Upper lobe of left lung (tissue), 6 donors: ENCODE measurements at regions not wholly inside any gene's neighbourhood (a gene's known extent, or its start where the extent isn't known, plus 50 kb on each side); places are given as distances from the start of the nearest gene placed in this dataset.

Experiments used
- ATAC-seq, 2 donors: fragments of 200-7000 bp; cut with Tn5 transposase; one replicate each; pipeline ENCODE4 v1.9.1; 2022; ENCODE audit warnings: mild to moderate bottlenecking in 2 of 2, moderate library complexity in 2 of 2; ENCODE audit not compliant: low FRiP score in 2 of 2
- DNase-seq, 2 donors: peaks; one replicate each; pipeline ENCODE4 v3.0.0-alpha.2; 2019 to 2020
- H3K27ac ChIP-seq, 4 donors: fragments of 200-600 bp; sonication (generic); one replicate each; pipeline ENCODE4 v1.5.1; 2016 to 2019
- H3K27me3 ChIP-seq, 4 donors: fragments of 200-600 bp; sonication (generic); one replicate each; pipeline ENCODE4 v1.5.1; 2017 to 2019
- H3K36me3 ChIP-seq, 4 donors: fragments of 200-600 bp; sonication (generic); one replicate each; pipeline ENCODE4 v1.5.1; 2016 to 2019
- H3K4me1 ChIP-seq, 4 donors: fragments of 200-600 bp; sonication (generic); one replicate each; pipeline ENCODE4 v1.5.1; 2018 to 2019
- H3K4me3 ChIP-seq, 4 donors: fragments of 200-600 bp; sonication (generic); one replicate each; pipeline ENCODE4 v1.5.1; 2017 to 2019; ENCODE audit warnings: mild to moderate bottlenecking in 2 of 4, moderate library complexity in 1 of 4
- H3K9me3 ChIP-seq, 4 donors: fragments of 200-600 bp; sonication (generic); one replicate each; pipeline ENCODE4 v1.5.1; 2018 to 2019
- CTCF ChIP-seq, 6 experiments: fragments of 450-650 bp in 4 of 6; fragments of 200-600 bp in 2 of 6; sonication (generic) in 2 of 6; IDR thresholded peaks; one replicate each; pipeline ENCODE4 v1.5.1; 2016 to 2019; ENCODE audit warnings: antibody characterized with exemption in 6 of 6
- EP300 ChIP-seq, 4 donors: sonication (generic); formaldehyde crosslinking; IDR thresholded peaks; one replicate each; pipeline ENCODE4 v1.5.1; 2017; ENCODE audit warnings: antibody characterized with exemption in 4 of 4, control low read depth in 2 of 4
- POLR2A ChIP-seq, 4 donors: fragments of 450-650 bp; IDR thresholded peaks; one replicate each; pipeline ENCODE4 v1.5.1; 2016 to 2017; ENCODE audit warnings: antibody characterized with exemption in 4 of 4, mild to moderate bottlenecking in 2 of 4
- POLR2AphosphoS5 ChIP-seq, 2 donors: sonication (generic); formaldehyde crosslinking; IDR thresholded peaks; one replicate each; pipeline ENCODE4 v1.5.1; 2017; ENCODE audit warnings: antibody characterized with exemption in 2 of 2
- WGBS, 2 donors: methylation state at CpG; one replicate each; pipeline ENCODE4 v1.1.5; 2017 to 2018; 5-methylcytosine and 5-hydroxymethylcytosine counted together
- donor health status: DM: no; HTN: no; CAD: no; lungs with moderate emphysema.
- donor health status: DM: no; HTN: yes; CAD: no; lungs with severe emphysema.

- Histone ChIP-seq H3K4me3 (no peak overlapping the region), H3K4me1 (no peaks in the 10 kb centered on the region), H3K27ac (no peak overlapping the region), H3K36me3 (no peaks in the 10 kb centered on the region), H3K27me3 (no peaks in the 10 kb centered on the region), H3K9me3 (peaks cover 0 to 8% (median 0%) of the 10 kb centered on the region in 4 donors)
- ATAC-seq (no peak), DNase-seq (no peak)
- 91 to 92% methylated on average over 3 of the region's 3 CpGs for WGBS, 2 donors
- no peak for TF ChIP-seq EP300 (IDR thresholded peaks at IDR 0.05)
- no peak for TF ChIP-seq CTCF (IDR thresholded peaks at IDR 0.05)
- TF ChIP-seq POLR2A (IDR thresholded peaks at IDR 0.05): no peak
- no peak for TF ChIP-seq POLR2AphosphoS5 (IDR thresholded peaks at IDR 0.05)
Observed at GRCh38 chr13:37397535-37397934, 201.0 kb downstream of the POSTN start.

DNA sequence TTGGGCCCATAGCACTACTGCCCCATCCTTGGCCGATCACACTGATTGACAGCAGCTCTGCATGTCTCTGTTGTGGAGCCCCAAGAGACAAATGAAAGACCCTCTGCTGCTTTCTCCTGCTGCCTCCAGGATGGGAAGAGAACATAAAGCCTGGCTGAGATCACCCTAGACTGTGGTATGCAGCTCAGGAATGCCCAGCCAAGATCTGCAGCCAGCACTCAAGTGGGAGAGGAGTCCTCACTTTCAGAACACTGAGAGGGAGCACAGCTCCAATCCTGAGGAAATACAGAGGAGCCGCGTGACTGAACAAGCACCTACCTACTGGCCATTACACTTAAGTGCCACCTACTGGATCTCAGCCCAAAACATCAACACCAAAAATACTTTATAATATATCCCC is 203.0 kb downstream of the POSTN start:
- WGBS, 2 donors: 89 to 91% methylated on average over 2 to 3 of the region's 3 CpGs
- no peaks in the 10 kb centered on the region for H3K4me1 ChIP-seq
- DNase-seq (no peak), ATAC-seq (no peak)
- H3K9me3 ChIP-seq: peaks cover 0 to 8% (median 0%) of the 10 kb centered on the region in 4 donors
- TF ChIP-seq POLR2AphosphoS5 (IDR thresholded peaks at IDR 0.05) (no peak), POLR2A (IDR thresholded peaks at IDR 0.05) (no peak), EP300 (IDR thresholded peaks at IDR 0.05) (no peak), CTCF (IDR thresholded peaks at IDR 0.05) (no peak)
- H3K4me3 ChIP-seq: no peak overlapping the region
- H3K27me3 ChIP-seq: no peaks in the 10 kb centered on the region
- no peak overlapping the region for H3K27ac ChIP-seq
- H3K36me3 ChIP-seq: no peaks in the 10 kb centered on the region

- WGBS, 2 donors: 80 to 82% methylated on average over 3 of the region's 3 CpGs
- ATAC-seq (no peak), DNase-seq (no peak)
- Histone ChIP-seq H3K27ac (no peak overlapping the region), H3K4me3 (no peak overlapping the region), H3K36me3 (no peaks in the 10 kb centered on the region), H3K9me3 (peaks cover 0 to 8% (median 0%) of the 10 kb centered on the region in 4 donors), H3K27me3 (no peaks in the 10 kb centered on the region), H3K4me1 (no peaks in the 10 kb centered on the region)
- TF ChIP-seq EP300 (IDR thresholded peaks at IDR 0.05) (no peak), POLR2AphosphoS5 (IDR thresholded peaks at IDR 0.05) (no peak), POLR2A (IDR thresholded peaks at IDR 0.05) (no peak), CTCF (IDR thresholded peaks at IDR 0.05) (no peak)
Observed at GRCh38 chr13:37392389-37392788, 206.2 kb downstream of the POSTN start.

GRCh38 chr13:37390735-37391134 is 207.8 kb downstream of the POSTN start:
- WGBS, 2 donors: 68 to 81% methylated on average over 4 of the region's 4 CpGs
- Histone ChIP-seq H3K27me3 (no peaks in the 10 kb centered on the region), H3K27ac (no peak overlapping the region), H3K4me3 (no peak overlapping the region), H3K36me3 (no peaks in the 10 kb centered on the region), H3K9me3 (peaks cover 0 to 5% (median 0%) of the 10 kb centered on the region in 4 donors), H3K4me1 (no peaks in the 10 kb centered on the region)
- TF ChIP-seq CTCF (IDR thresholded peaks at IDR 0.05) (no peak), POLR2AphosphoS5 (IDR thresholded peaks at IDR 0.05) (no peak), EP300 (IDR thresholded peaks at IDR 0.05) (no peak), POLR2A (IDR thresholded peaks at IDR 0.05) (no peak)
- ATAC-seq: no peak
- DNase-seq: no peak

- TF ChIP-seq CTCF (IDR thresholded peaks at IDR 0.05) (no peak), POLR2A (IDR thresholded peaks at IDR 0.05) (no peak), POLR2AphosphoS5 (IDR thresholded peaks at IDR 0.05) (no peak), EP300 (IDR thresholded peaks at IDR 0.05) (no peak)
- 44 to 61% methylated on average over 2 of the region's 2 CpGs for WGBS, 2 donors
- Histone ChIP-seq H3K4me1 (no peaks in the 10 kb centered on the region), H3K4me3 (no peak overlapping the region), H3K9me3 (no peaks in the 10 kb centered on the region), H3K36me3 (no peaks in the 10 kb centered on the region), H3K27ac (no peak overlapping the region), H3K27me3 (no peaks in the 10 kb centered on the region)
- DNase-seq (no peak), ATAC-seq (no peak)
Observed at GRCh38 chr13:37385956-37386670, 212.5 kb downstream of the POSTN start.
